Astrocyte (in vitro differentiated cells and primary cell): ENCODE measurements at regions not wholly inside any gene's neighbourhood (a gene's known extent, or its start where the extent isn't known, plus 50 kb on each side); places are given as distances from the start of the nearest gene placed in this dataset.
A peak's percentile ranks its signal among the peaks of the same experiment; 100 is the strongest.

Experiments used
- EZH2 ChIP-seq: IDR thresholded peaks from 2 replicates; pipeline ENCODE4 v1.6.1; 2012; ENCODE audit warnings: mild to moderate bottlenecking, low read length, inconsistent platforms; ENCODE audit not compliant: insufficient read depth
- TF ChIP-seq, protein P1 (sequence below): IDR thresholded peaks from 2 replicates; pipeline ENCODE4 v1.5.1; 2011; ENCODE audit warnings: low read depth, mild to moderate bottlenecking, inconsistent platforms, low read length, moderate library complexity; ENCODE audit not compliant: insufficient read depth

DNA sequence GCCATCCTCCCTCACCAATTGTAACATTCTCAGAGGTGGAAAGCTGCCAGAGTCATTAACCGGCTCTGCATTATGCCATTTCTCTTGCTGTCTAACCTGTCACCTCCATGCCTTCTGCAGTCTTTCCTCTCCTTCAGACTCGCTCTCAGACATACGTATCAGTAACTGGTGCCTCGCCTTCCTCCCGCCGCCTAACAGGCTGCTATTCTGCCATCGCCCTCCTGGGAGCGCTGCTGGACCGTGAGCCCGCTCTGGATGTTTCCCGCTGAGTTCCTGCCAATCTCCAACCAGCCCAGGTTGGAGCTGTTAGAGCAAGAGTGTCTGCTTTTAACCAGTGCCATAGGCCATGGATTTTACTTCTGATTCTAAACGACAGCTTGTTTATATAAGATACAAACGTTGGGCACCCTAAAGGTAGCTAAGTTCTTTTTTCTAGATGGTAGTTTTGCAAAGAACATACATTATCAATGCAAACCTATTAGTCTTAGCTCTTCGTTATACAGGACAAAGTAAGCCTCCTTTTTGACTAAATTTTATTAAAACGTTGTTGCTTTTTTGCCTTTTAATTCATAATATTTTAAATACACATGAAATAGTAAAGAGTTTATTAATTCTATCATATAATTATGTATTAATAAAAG is 59.5 kb upstream of the NEIL3 start:
- TF ChIP-seq, protein P1, sequence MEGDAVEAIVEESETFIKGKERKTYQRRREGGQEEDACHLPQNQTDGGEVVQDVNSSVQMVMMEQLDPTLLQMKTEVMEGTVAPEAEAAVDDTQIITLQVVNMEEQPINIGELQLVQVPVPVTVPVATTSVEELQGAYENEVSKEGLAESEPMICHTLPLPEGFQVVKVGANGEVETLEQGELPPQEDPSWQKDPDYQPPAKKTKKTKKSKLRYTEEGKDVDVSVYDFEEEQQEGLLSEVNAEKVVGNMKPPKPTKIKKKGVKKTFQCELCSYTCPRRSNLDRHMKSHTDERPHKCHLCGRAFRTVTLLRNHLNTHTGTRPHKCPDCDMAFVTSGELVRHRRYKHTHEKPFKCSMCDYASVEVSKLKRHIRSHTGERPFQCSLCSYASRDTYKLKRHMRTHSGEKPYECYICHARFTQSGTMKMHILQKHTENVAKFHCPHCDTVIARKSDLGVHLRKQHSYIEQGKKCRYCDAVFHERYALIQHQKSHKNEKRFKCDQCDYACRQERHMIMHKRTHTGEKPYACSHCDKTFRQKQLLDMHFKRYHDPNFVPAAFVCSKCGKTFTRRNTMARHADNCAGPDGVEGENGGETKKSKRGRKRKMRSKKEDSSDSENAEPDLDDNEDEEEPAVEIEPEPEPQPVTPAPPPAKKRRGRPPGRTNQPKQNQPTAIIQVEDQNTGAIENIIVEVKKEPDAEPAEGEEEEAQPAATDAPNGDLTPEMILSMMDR = peak; percentile 93
- no peak for TF ChIP-seq EZH2
